H1 (cell line): ENCODE measurements at regions not wholly inside any gene's neighbourhood (a gene's known extent, or its start where the extent isn't known, plus 50 kb on each side); places are given as distances from the start of the nearest gene placed in this dataset.

Source experiments
- CTCF ChIP-seq, 3 experiments: IDR thresholded peaks; 1 replicate in 2 of 3; 2 replicates in 1 of 3; pipeline versions ENCODE4 v1.5.1 to v1.6.1; 2011; ENCODE audit warnings: low read length in 3 of 3, mild to moderate bottlenecking in 3 of 3, inconsistent platforms in 2 of 3, low read depth in 1 of 3, moderate library complexity in 1 of 3; ENCODE audit not compliant: insufficient read depth in 1 of 3; ENCODE audit errors: control extremely low read depth in 1 of 3
- GABPA ChIP-seq: IDR thresholded peaks from 2 replicates; pipeline ENCODE4 v1.6.1; 2011; ENCODE audit warnings: mild to moderate bottlenecking, low read length, moderate library complexity, borderline replicate concordance; ENCODE audit not compliant: insufficient read depth
- PHF8 ChIP-seq: fragments of 200-600 bp; sonication (generic); conservative IDR thresholded peaks from 2 replicates; pipeline ENCODE4 v1.7.1; 2012; ENCODE audit warnings: low read depth, mild to moderate bottlenecking, inconsistent platforms, low read length, moderate library complexity
- POLR2AphosphoS5 ChIP-seq: IDR thresholded peaks from 2 replicates; pipeline ENCODE4 v1.6.1; 2011; ENCODE audit warnings: low read depth, low read length
- RAD21 ChIP-seq, 2 experiments: IDR thresholded peaks in 1 of 2; conservative IDR thresholded peaks in 1 of 2; 2 replicates each; pipeline ENCODE4 v1.6.1; 2011; ENCODE audit warnings: low read depth in 2 of 2, low read length in 2 of 2, improper control_type of control experiment in 1 of 2, inconsistent platforms in 1 of 2, mild to moderate bottlenecking in 1 of 2, moderate library complexity in 1 of 2
- USF2 ChIP-seq: IDR thresholded peaks from 2 replicates; pipeline ENCODE4 v1.6.1; 2011; ENCODE audit warnings: low read length, improper control_type of control experiment

- TF ChIP-seq CTCF (IDR thresholded peaks at IDR 0.05; ENCODE audit: control extremely low read depth in 1 of 3, insufficient read depth in 1 of 3, low read depth in 1 of 3, low read length in 3 of 3): no peak
- no peak for TF ChIP-seq RAD21 (IDR thresholded peaks at IDR 0.05 in 1 of 2, conservative IDR thresholded peaks at IDR 0.05 in 1 of 2; ENCODE audit: low read depth in 2 of 2, low read length in 2 of 2)
- no peak for TF ChIP-seq PHF8
- TF ChIP-seq GABPA: no peak
- TF ChIP-seq POLR2AphosphoS5: no peak
- no peak for TF ChIP-seq USF2
These were observed 298.3 kb downstream of the ETS1 start for GRCh38 chr11:128289048-128289447.
